OCI-LY1 (cell line): ENCODE measurements at regions not wholly inside any gene's neighbourhood (a gene's known extent, or its start where the extent isn't known, plus 50 kb on each side); places are given as distances from the start of the nearest gene placed in this dataset.

Source experiments
- H2AFZ ChIP-seq: fragments of 200-600 bp; sonication (generic), shearing (Covaris generic); 2 replicates; pipeline ENCODE4 v1.6.0; 2014; ENCODE audit warnings: antibody characterized with exemption, mild to moderate bottlenecking, low read length
- H3F3A ChIP-seq: fragments of 200-600 bp; sonication (generic), shearing (Covaris generic); 2 replicates; pipeline ENCODE4 v1.6.0; 2014; ENCODE audit warnings: mild to moderate bottlenecking, antibody characterized with exemption, low read length, moderate library complexity; ENCODE audit not compliant: insufficient read depth
- H3K27ac ChIP-seq: fragments of 200-600 bp; sonication (generic); 2 replicates; pipeline ENCODE4 v1.5.1; 2014; ENCODE audit warnings: low read length, mixed run types, mild to moderate bottlenecking, low read depth; ENCODE audit not compliant: poor library complexity, severe bottlenecking
- H3K27me3 ChIP-seq: fragments of 200-600 bp; sonication (generic); 2 replicates; pipeline ENCODE4 v1.6.0; 2014; ENCODE audit warnings: antibody characterized with exemption, mild to moderate bottlenecking, low read length, moderate library complexity; ENCODE audit not compliant: insufficient read depth
- H3K36me3 ChIP-seq: fragments of 200-600 bp; sonication (generic); 2 replicates; pipeline ENCODE4 v1.6.1; 2014; ENCODE audit warnings: mild to moderate bottlenecking, antibody characterized with exemption, low read length, moderate library complexity, mixed read lengths; ENCODE audit not compliant: insufficient read depth
- H3K4me1 ChIP-seq: fragments of 200-600 bp; sonication (generic); 2 replicates; pipeline ENCODE4 v1.5.1; 2014; ENCODE audit warnings: mild to moderate bottlenecking, low read length, moderate library complexity; ENCODE audit not compliant: insufficient read depth, severe bottlenecking
- H3K4me2 ChIP-seq: fragments of 200-600 bp; sonication (generic), shearing (Covaris generic); 2 replicates; pipeline ENCODE4 v1.6.1; 2014; ENCODE audit warnings: low read length
- H3K4me3 ChIP-seq: fragments of 200-600 bp; sonication (generic); 2 replicates; pipeline ENCODE4 v1.5.1; 2014; ENCODE audit warnings: low read length, low read depth, mild to moderate bottlenecking, mixed read lengths; ENCODE audit not compliant: poor library complexity, severe bottlenecking
- H3K79me2 ChIP-seq: fragments of 200-600 bp; shearing (Covaris generic); 2 replicates; pipeline ENCODE4 v1.6.1; 2016; ENCODE audit warnings: mixed run types, low read length, mixed read lengths; ENCODE audit not compliant: insufficient read depth
- H3K9ac ChIP-seq: fragments of 200-600 bp; sonication (generic), shearing (Covaris generic); 2 replicates; pipeline ENCODE4 v1.6.1; 2014; ENCODE audit warnings: mild to moderate bottlenecking, low read length, mixed read lengths
- H3K9me2 ChIP-seq: fragments of 200-600 bp; sonication (generic), shearing (Covaris generic); 2 replicates; pipeline ENCODE4 v1.6.1; 2014; ENCODE audit warnings: low read depth, mild to moderate bottlenecking, low read length, mixed read lengths
- H3K9me3 ChIP-seq: fragments of 200-600 bp; shearing (Covaris generic); 2 replicates; pipeline ENCODE4 v1.6.1; 2014; ENCODE audit warnings: low read length, mixed read lengths
- H4K20me1 ChIP-seq: fragments of 200-600 bp; sonication (generic), shearing (Covaris generic); 2 replicates; pipeline ENCODE4 v1.6.0; 2016; ENCODE audit warnings: mild to moderate bottlenecking, low read length; ENCODE audit not compliant: insufficient read depth
- CTCF ChIP-seq: fragments of 200-600 bp; sonication (generic), shearing (Covaris generic); IDR thresholded peaks from 2 replicates; pipeline ENCODE4 v1.5.1; 2017; ENCODE audit warnings: mild to moderate bottlenecking, antibody characterized with exemption, low read length, moderate library complexity, mixed read lengths
- EZH2 ChIP-seq: fragments of 200-600 bp; sonication (generic), shearing (Covaris generic); IDR thresholded peaks from 2 replicates; pipeline ENCODE4 v1.8.0; 2017; ENCODE audit warnings: borderline replicate concordance, mixed run types, mild to moderate bottlenecking, antibody characterized with exemption, low read length, moderate library complexity, mixed read lengths

- no peak overlapping the region for H3K4me3 ChIP-seq
- H3K79me2 ChIP-seq: no peaks in the 10 kb centered on the region
- H3K9me3 ChIP-seq: no peaks in the 10 kb centered on the region
- H3K36me3 ChIP-seq: no peaks in the 10 kb centered on the region
- no peaks in the 10 kb centered on the region for H3K4me1 ChIP-seq
- H3K27ac ChIP-seq: no peak overlapping the region
- H3K27me3 ChIP-seq: no peaks in the 10 kb centered on the region; the same call in 1 of the 2 replicates
- no peak overlapping the region for H3K4me2 ChIP-seq
- TF ChIP-seq CTCF: no peak
- no peak for TF ChIP-seq EZH2
- no peak overlapping the region for H3K9ac ChIP-seq
- H4K20me1 ChIP-seq: no peaks in the 10 kb centered on the region
- H3F3A ChIP-seq: no peaks in the 10 kb centered on the region
- no peaks in the 10 kb centered on the region for H3K9me2 ChIP-seq
- no peak overlapping the region for H2AFZ ChIP-seq
Observed at GRCh38 chr2:37782155-37782673, 110.8 kb upstream of the CDC42EP3 start.

GRCh38 chr2:37782721-37783371 lies 111.4 kb upstream of the CDC42EP3 start:
- H2AFZ ChIP-seq: no peak overlapping the region
- no peaks in the 10 kb centered on the region for H3K9me2 ChIP-seq
- no peaks in the 10 kb centered on the region for H3K36me3 ChIP-seq
- H3K4me1 ChIP-seq: no peaks in the 10 kb centered on the region
- no peaks in the 10 kb centered on the region for H3K79me2 ChIP-seq
- no peaks in the 10 kb centered on the region; the same call in 1 of the 2 replicates for H3K27me3 ChIP-seq
- no peak overlapping the region for H3K27ac ChIP-seq
- H3K9me3 ChIP-seq: no peaks in the 10 kb centered on the region
- H3F3A ChIP-seq: no peaks in the 10 kb centered on the region
- H3K4me2 ChIP-seq: no peak overlapping the region
- no peak overlapping the region for H3K9ac ChIP-seq
- no peaks in the 10 kb centered on the region for H4K20me1 ChIP-seq
- TF ChIP-seq CTCF (no peak), EZH2 (no peak)
- H3K4me3 ChIP-seq: no peak overlapping the region

- no peaks in the 10 kb centered on the region for H4K20me1 ChIP-seq
- no peaks in the 10 kb centered on the region; the same call in 1 of the 2 replicates for H3K27me3 ChIP-seq
- no peak overlapping the region for H3K27ac ChIP-seq
- no peaks in the 10 kb centered on the region for H3K36me3 ChIP-seq
- no peak for TF ChIP-seq EZH2
- no peak for TF ChIP-seq CTCF
- H3K4me3 ChIP-seq: no peak overlapping the region
- no peaks in the 10 kb centered on the region for H3K4me1 ChIP-seq
- no peak overlapping the region for H3K9ac ChIP-seq
- no peak overlapping the region for H3K4me2 ChIP-seq
- no peaks in the 10 kb centered on the region; the same call in 1 of the 2 replicates for H3K9me2 ChIP-seq
- H2AFZ ChIP-seq: no peak overlapping the region
- H3K79me2 ChIP-seq: no peaks in the 10 kb centered on the region
- peaks cover 3% of the 10 kb centered on the region; the same call in 1 of the 2 replicates for H3K9me3 ChIP-seq
- H3F3A ChIP-seq: no peaks in the 10 kb centered on the region
Observed at GRCh38 chr2:37783545-37783944, 112.1 kb upstream of the CDC42EP3 start.
